PC-3 (cell line): ENCODE measurements at regions not wholly inside any gene's neighbourhood (a gene's known extent, or its start where the extent isn't known, plus 50 kb on each side); places are given as distances from the start of the nearest gene placed in this dataset.

ENCODE experiments used
- ATAC-seq: fragments of 200-7000 bp; cut with Tn5 transposase; 2 replicates; pipeline ENCODE4 v1.9.1; 2020; ENCODE audit warnings: mild to moderate bottlenecking, moderate library complexity
- BruUV-seq: library from RNA; stranded (reverse); fragments of 400-500 nt; replicated peaks from 2 replicates; lab custom pipeline; 2021; lab: Mats Ljungman, UMichigan
- CTCF ChIA-PET: fragments of 300-600 bp; sonication (Branson Sonifier 250); formaldehyde crosslinking; loops from one replicate; lab custom pipeline; 2022; ENCODE audit warnings: antibody characterized with exemption; lab: Charles Lee
- POLR2A ChIA-PET: fragments of 300-600 bp; sonication (Branson Sonifier 250); formaldehyde crosslinking; loops from one replicate; lab custom pipeline; 2022; ENCODE audit warnings: antibody characterized with exemption; ENCODE audit not compliant: unreplicated experiment; lab: Charles Lee
- DNase-seq: peaks from one replicate; pipeline ENCODE4 v3.0.0-alpha.2; 2015
- H2AFZ ChIP-seq: fragments of 300-600 bp; sonication (generic); 2 replicates; pipeline ENCODE4 v1.6.0; 2016; ENCODE audit warnings: antibody characterized with exemption, low read length
- H3F3A ChIP-seq: fragments of 300-600 bp; sonication (generic); one replicate; pipeline ENCODE4 v1.6.0; 2017; ENCODE audit warnings: antibody characterized with exemption, low read length, control low read depth, mild to moderate bottlenecking; ENCODE audit not compliant: unreplicated experiment
- H3K27ac ChIP-seq: fragments of 300-600 bp; sonication (generic); 2 replicates; pipeline ENCODE4 v1.5.1; 2016; ENCODE audit warnings: mild to moderate bottlenecking, low read length
- H3K27me3 ChIP-seq: fragments of 300-600 bp; sonication (generic); 2 replicates; pipeline ENCODE4 v1.6.1; 2016; ENCODE audit warnings: low read length, mixed read lengths
- H3K36me3 ChIP-seq: fragments of 300-600 bp; sonication (generic); 2 replicates; pipeline ENCODE4 v1.6.1; 2016; ENCODE audit warnings: low read depth, mixed run types, low read length, mixed read lengths
- H3K4me1 ChIP-seq: fragments of 300-600 bp; sonication (generic); 2 replicates; pipeline ENCODE4 v1.5.1; 2016; ENCODE audit warnings: low read length; ENCODE audit not compliant: insufficient read depth
- H3K4me2 ChIP-seq: fragments of 300-600 bp; sonication (generic); 2 replicates; pipeline ENCODE4 v1.6.0; 2016; ENCODE audit warnings: low read length
- H3K4me3 ChIP-seq: fragments of 300-600 bp; sonication (generic); 2 replicates; pipeline ENCODE4 v1.5.1; 2016; ENCODE audit warnings: mild to moderate bottlenecking, low read length, mixed read lengths
- H3K79me2 ChIP-seq: fragments of 300-600 bp; sonication (generic); 2 replicates; pipeline ENCODE4 v1.6.1; 2017; ENCODE audit warnings: low read length, mixed read lengths
- H3K9ac ChIP-seq: fragments of 300-600 bp; sonication (generic); 2 replicates; pipeline ENCODE4 v1.6.0; 2016; ENCODE audit warnings: mild to moderate bottlenecking, low read length
- H3K9me2 ChIP-seq: fragments of 300-600 bp; sonication (generic); replicated peaks from 2 replicates; pipeline ENCODE4 v1.6.1; 2016; ENCODE audit warnings: mixed run types, low read length, mixed read lengths
- H3K9me3 ChIP-seq: fragments of 300-600 bp; sonication (generic); 2 replicates; pipeline ENCODE4 v1.6.1; 2016; ENCODE audit warnings: low read length, mixed read lengths
- H4K20me1 ChIP-seq: fragments of 300-600 bp; sonication (generic); 2 replicates; pipeline ENCODE4 v1.6.1; 2016; ENCODE audit warnings: low read length, mixed read lengths
- EZH2 ChIP-seq: fragments of 300-600 bp; sonication (generic); IDR thresholded peaks from one replicate; pipeline ENCODE4 v1.6.1; 2017; ENCODE audit warnings: antibody characterized with exemption, mild to moderate bottlenecking, low read length; ENCODE audit not compliant: unreplicated experiment
- EZH2phosphoT487 ChIP-seq: fragments of 300-600 bp; sonication (generic); IDR thresholded peaks from 2 replicates; pipeline ENCODE4 v1.6.1; 2018; ENCODE audit warnings: mild to moderate bottlenecking, antibody characterized with exemption, low read length, borderline replicate concordance
- intact Hi-C: fragments of 100-400 bp; cut with micrococcal nuclease; formaldehyde crosslinking; loops from 2 replicates; pipeline ENCODE4 v1.9.0; 2023
- TF ChIP-seq, protein P1 (sequence below): fragments of 300-600 bp; sonication (generic); conservative IDR thresholded peaks from 2 replicates; pipeline ENCODE4 v1.5.1; 2017; ENCODE audit warnings: antibody characterized with exemption, low read depth, mild to moderate bottlenecking, low read length

DNA sequence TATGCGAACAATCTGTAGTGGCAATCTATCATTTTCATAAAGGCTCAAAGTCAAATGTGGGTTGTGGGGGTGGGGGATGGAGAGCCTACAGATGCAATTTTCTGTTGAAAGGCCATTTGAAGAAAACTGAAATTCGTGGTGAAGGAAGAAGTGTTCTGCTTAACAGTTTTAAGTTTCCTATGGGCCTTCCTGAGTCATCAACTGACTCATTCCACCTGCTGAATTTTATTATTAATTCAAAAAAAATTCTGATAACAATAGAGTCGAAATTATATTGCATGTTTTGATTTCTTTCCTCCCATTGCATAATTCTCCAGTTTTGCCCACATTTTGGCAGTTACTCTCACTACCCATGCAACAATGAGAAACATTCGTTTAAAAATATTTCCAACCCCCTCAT is 622.3 kb upstream of the ARID1B start:
- CTCF ChIA-PET, result no interaction called here
- no peak overlapping the region for H3K4me3 ChIP-seq
- peak overlapping the region; percentile 48 for H3K4me2 ChIP-seq

DNA sequence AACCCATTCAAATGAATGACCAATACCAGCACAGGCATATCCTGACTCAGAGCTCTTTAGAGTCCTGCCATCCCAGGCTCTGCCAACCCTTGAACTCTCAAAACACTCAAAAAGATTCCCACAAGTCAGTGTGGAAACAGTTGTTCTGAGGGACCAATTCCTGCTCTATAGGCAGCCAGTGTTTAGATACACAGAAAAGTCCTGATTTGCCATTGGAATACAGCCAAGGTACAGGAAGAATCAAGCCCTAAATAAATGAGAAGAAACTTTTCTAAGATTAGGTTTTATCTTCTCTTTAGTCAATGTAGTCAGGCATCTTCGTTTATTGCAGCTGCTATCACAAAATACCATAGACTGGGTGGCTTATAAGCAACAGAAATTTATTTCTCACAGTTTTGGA is 626.8 kb upstream of the ARID1B start:
- Histone ChIP-seq H3K4me3 (no peak overlapping the region), H3K9ac (no peak overlapping the region), H4K20me1 (no peaks in the 10 kb centered on the region), H3K4me1 (peaks cover 9% of the 10 kb centered on the region), H2AFZ (no peak overlapping the region), H3K4me2 (no peak overlapping the region), H3K9me2 (no peaks in the 10 kb centered on the region), H3K79me2 (no peaks in the 10 kb centered on the region), H3K36me3 (no peaks in the 10 kb centered on the region), H3F3A (no peaks in the 10 kb centered on the region), H3K27ac (no peak overlapping the region), H3K9me3 (no peaks in the 10 kb centered on the region), H3K27me3 (no peaks in the 10 kb centered on the region)
- ChIA-PET CTCF (no interaction called here), POLR2A (interaction anchor here (0.7 kb wide), 1 partner anchor 8 kb away, joined by 4 read pairs; no protein-coding TSS in a partner anchor)
- no TSS peak for BruUV-seq
- TF ChIP-seq, protein P1, sequence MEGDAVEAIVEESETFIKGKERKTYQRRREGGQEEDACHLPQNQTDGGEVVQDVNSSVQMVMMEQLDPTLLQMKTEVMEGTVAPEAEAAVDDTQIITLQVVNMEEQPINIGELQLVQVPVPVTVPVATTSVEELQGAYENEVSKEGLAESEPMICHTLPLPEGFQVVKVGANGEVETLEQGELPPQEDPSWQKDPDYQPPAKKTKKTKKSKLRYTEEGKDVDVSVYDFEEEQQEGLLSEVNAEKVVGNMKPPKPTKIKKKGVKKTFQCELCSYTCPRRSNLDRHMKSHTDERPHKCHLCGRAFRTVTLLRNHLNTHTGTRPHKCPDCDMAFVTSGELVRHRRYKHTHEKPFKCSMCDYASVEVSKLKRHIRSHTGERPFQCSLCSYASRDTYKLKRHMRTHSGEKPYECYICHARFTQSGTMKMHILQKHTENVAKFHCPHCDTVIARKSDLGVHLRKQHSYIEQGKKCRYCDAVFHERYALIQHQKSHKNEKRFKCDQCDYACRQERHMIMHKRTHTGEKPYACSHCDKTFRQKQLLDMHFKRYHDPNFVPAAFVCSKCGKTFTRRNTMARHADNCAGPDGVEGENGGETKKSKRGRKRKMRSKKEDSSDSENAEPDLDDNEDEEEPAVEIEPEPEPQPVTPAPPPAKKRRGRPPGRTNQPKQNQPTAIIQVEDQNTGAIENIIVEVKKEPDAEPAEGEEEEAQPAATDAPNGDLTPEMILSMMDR, result no peak
- TF ChIP-seq EZH2phosphoT487 (no peak), EZH2 (no peak)
- intact Hi-C loops, result no loop called here
- ATAC-seq (no peak), DNase-seq (no peak)

More for the DNA sequence above, 622.3 kb upstream of the ARID1B start:
- Histone ChIP-seq H3K79me2 (no peaks in the 10 kb centered on the region), H3K27me3 (no peaks in the 10 kb centered on the region), H3K4me1 (peaks cover 10% of the 10 kb centered on the region), H3F3A (no peaks in the 10 kb centered on the region), H4K20me1 (no peaks in the 10 kb centered on the region), H3K27ac (no peak overlapping the region), H3K9me2 (no peaks in the 10 kb centered on the region), H2AFZ (0 out of 2 replicates have a peak overlapping the region, but pooled peaks have one; percentile 42), H3K36me3 (no peaks in the 10 kb centered on the region), H3K9ac (no peak overlapping the region), H3K9me3 (no peaks in the 10 kb centered on the region)
- intact Hi-C loops, result no loop called here
- ATAC-seq (peak; percentile 64), DNase-seq (peak; percentile 60)
- no TSS peak for BruUV-seq
- TF ChIP-seq, protein P1, result no peak
- TF ChIP-seq EZH2phosphoT487, result no peak
- TF ChIP-seq EZH2, result no peak
- POLR2A ChIA-PET, result no interaction called here

DNA sequence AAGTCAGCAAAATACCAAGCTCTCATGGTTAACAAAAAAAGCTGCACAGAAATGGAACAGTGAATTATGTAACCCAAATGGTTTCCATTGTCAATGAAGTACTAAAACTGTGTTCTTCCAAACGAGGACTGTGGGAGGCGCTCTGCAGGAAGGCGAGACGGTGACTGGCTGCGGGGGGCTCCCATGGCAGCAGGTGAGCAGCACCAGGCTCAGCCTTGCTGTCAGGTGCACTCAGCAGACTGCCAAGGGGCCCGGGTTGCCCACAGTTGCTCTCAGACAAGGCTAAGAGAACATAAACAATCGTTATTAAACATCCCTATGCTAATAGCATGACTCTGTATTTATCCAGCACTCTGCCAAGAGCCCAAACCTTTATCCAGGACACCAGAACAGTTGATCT is 630.3 kb upstream of the ARID1B start:
- Histone ChIP-seq H3K27me3 (no peaks in the 10 kb centered on the region), H3K9me3 (no peaks in the 10 kb centered on the region), H3K36me3 (no peaks in the 10 kb centered on the region), H3F3A (no peaks in the 10 kb centered on the region), H3K79me2 (no peaks in the 10 kb centered on the region), H3K9me2 (no peaks in the 10 kb centered on the region), H3K9ac (no peak overlapping the region), H3K4me2 (no peak overlapping the region), H4K20me1 (no peaks in the 10 kb centered on the region), H3K4me3 (no peak overlapping the region), H3K27ac (no peak overlapping the region), H2AFZ (no peak overlapping the region), H3K4me1 (no peaks in the 10 kb centered on the region)
- intact Hi-C loops, result no loop called here
- ChIA-PET POLR2A (no interaction called here), CTCF (no interaction called here)
- DNase-seq, result no peak
- no TSS peak for BruUV-seq
- no peak for ATAC-seq
- TF ChIP-seq EZH2phosphoT487, result no peak
- TF ChIP-seq, protein P1, result no peak
- TF ChIP-seq EZH2, result no peak
